ENCODE measurements at regions not wholly inside any gene's neighbourhood (a gene's known extent, or its start where the extent isn't known, plus 50 kb on each side); places are given as distances from the start of the nearest gene placed in this dataset.

GRCh38 chr3:194224471-194225417, 88.8 kb downstream of the HES1 start:
- TF ChIP-seq, protein P1, sequence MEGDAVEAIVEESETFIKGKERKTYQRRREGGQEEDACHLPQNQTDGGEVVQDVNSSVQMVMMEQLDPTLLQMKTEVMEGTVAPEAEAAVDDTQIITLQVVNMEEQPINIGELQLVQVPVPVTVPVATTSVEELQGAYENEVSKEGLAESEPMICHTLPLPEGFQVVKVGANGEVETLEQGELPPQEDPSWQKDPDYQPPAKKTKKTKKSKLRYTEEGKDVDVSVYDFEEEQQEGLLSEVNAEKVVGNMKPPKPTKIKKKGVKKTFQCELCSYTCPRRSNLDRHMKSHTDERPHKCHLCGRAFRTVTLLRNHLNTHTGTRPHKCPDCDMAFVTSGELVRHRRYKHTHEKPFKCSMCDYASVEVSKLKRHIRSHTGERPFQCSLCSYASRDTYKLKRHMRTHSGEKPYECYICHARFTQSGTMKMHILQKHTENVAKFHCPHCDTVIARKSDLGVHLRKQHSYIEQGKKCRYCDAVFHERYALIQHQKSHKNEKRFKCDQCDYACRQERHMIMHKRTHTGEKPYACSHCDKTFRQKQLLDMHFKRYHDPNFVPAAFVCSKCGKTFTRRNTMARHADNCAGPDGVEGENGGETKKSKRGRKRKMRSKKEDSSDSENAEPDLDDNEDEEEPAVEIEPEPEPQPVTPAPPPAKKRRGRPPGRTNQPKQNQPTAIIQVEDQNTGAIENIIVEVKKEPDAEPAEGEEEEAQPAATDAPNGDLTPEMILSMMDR (IDR thresholded peaks at IDR 0.05 in 4 of 5, conservative IDR thresholded peaks at IDR 0.05 in 1 of 5): no peak
- no peak for TF ChIP-seq POLR2A (IDR thresholded peaks at IDR 0.05)

Measured in gastrocnemius medialis (tissue), 4 donors.